ENCODE measurements at regions not wholly inside any gene's neighbourhood (a gene's known extent, or its start where the extent isn't known, plus 50 kb on each side); places are given as distances from the start of the nearest gene placed in this dataset.
"Not testable (repeated sequence)": the region's sequence is repeated elsewhere in the genome, so short reads cannot be mapped to it uniquely, and the experiment has no call there.

DNA sequence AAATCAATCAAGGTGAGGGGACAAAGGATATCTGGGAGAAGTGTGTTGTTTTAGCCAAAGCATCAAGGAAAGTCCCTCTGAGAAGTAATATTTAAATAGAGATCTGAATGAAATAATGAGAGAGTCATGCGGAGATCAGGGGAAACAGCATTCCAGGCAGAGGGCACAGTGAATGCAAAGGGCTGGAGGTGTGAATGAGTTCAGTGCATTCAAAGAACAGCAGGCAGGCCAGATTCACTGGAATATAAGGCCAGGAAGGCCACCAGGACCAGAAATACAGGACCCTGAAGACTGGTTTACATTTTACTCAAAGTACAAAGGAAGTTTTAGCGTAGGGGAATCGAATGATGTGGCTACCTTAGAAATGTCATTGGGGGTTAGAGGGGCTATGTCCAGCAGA lies 436.2 kb upstream of the TMEM132C start:
- H3K4me2 ChIP-seq (ENCODE audit: low read length): no peak overlapping the region
- H3F3A ChIP-seq (ENCODE audit: insufficient read depth, low read length, poor library complexity, severe bottlenecking): no peaks in the 10 kb centered on the region
- no peaks in the 10 kb centered on the region for H3K27me3 ChIP-seq (ENCODE audit: insufficient read depth, low read depth, low read length)
- no peaks in the 10 kb centered on the region for H3K9me3 ChIP-seq (ENCODE audit: low read length)
- TF ChIP-seq, protein P1, sequence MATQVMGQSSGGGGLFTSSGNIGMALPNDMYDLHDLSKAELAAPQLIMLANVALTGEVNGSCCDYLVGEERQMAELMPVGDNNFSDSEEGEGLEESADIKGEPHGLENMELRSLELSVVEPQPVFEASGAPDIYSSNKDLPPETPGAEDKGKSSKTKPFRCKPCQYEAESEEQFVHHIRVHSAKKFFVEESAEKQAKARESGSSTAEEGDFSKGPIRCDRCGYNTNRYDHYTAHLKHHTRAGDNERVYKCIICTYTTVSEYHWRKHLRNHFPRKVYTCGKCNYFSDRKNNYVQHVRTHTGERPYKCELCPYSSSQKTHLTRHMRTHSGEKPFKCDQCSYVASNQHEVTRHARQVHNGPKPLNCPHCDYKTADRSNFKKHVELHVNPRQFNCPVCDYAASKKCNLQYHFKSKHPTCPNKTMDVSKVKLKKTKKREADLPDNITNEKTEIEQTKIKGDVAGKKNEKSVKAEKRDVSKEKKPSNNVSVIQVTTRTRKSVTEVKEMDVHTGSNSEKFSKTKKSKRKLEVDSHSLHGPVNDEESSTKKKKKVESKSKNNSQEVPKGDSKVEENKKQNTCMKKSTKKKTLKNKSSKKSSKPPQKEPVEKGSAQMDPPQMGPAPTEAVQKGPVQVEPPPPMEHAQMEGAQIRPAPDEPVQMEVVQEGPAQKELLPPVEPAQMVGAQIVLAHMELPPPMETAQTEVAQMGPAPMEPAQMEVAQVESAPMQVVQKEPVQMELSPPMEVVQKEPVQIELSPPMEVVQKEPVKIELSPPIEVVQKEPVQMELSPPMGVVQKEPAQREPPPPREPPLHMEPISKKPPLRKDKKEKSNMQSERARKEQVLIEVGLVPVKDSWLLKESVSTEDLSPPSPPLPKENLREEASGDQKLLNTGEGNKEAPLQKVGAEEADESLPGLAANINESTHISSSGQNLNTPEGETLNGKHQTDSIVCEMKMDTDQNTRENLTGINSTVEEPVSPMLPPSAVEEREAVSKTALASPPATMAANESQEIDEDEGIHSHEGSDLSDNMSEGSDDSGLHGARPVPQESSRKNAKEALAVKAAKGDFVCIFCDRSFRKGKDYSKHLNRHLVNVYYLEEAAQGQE (IDR thresholded peaks at IDR 0.05; ENCODE audit: borderline replicate concordance): no peak
- TF ChIP-seq SMC3 (conservative IDR thresholded peaks at IDR 0.05; ENCODE audit: poor library complexity) (no peak), EZH2 (IDR thresholded peaks at IDR 0.05; ENCODE audit: borderline replicate concordance, insufficient read depth, low read length, poor library complexity, severe bottlenecking) (no peak), CTCF (IDR thresholded peaks at IDR 0.05; ENCODE audit: poor library complexity, severe bottlenecking) (no peak), EP300 (conservative IDR thresholded peaks at IDR 0.05; ENCODE audit: poor library complexity, severe bottlenecking) (no peak)
- no peaks in the 10 kb centered on the region for H3K9me2 ChIP-seq (ENCODE audit: insufficient read depth, low read length)
- H2AFZ ChIP-seq (ENCODE audit: low read depth, low read length): no peak overlapping the region
- H3K79me2 ChIP-seq (replicated peaks; ENCODE audit: insufficient read depth, low read length): no peaks in the 10 kb centered on the region
- no peak overlapping the region for H3K27ac ChIP-seq (ENCODE audit: low read length)
- H4K20me1 ChIP-seq (ENCODE audit: insufficient read depth): no peaks in the 10 kb centered on the region
- H3K4me3 ChIP-seq (ENCODE audit: low read length): no peak overlapping the region
- no peaks in the 10 kb centered on the region for H3K36me3 ChIP-seq (ENCODE audit: insufficient read depth, low read length)
- H3K9ac ChIP-seq (ENCODE audit: low read length): no peak overlapping the region

DNA sequence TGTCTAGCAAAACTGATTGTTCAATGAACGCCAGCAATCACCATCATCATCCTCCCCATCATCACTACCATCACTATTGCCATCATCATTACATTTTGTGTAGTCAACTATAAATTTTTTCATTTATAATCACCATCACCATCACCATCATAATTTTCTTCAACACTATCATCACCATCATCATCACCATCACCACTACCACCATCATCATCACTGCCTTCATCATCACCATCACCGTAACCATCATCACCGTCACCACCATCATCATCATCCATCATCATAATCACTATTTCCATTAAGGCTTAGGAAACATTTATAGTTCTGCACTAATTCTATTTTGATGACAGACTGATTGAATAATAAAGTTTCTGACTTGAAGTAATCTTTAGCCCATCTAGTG lies 434.8 kb upstream of the TMEM132C start:
- no peaks in the 10 kb centered on the region for H3K27me3 ChIP-seq (ENCODE audit: insufficient read depth, low read depth, low read length)
- H4K20me1 ChIP-seq (ENCODE audit: insufficient read depth): no peaks in the 10 kb centered on the region
- TF ChIP-seq EZH2 (IDR thresholded peaks at IDR 0.05; ENCODE audit: borderline replicate concordance, insufficient read depth, low read length, poor library complexity, severe bottlenecking) (no peak), RAD21 (conservative IDR thresholded peaks at IDR 0.05) (no peak), MXI1 (conservative IDR thresholded peaks at IDR 0.05; ENCODE audit: poor library complexity, severe bottlenecking) (no peak), POLR2AphosphoS5 (IDR thresholded peaks at IDR 0.05) (no peak), EP300 (conservative IDR thresholded peaks at IDR 0.05; ENCODE audit: poor library complexity, severe bottlenecking) (no peak), CTCF (IDR thresholded peaks at IDR 0.05; ENCODE audit: poor library complexity, severe bottlenecking) (no peak), TAF1 (IDR thresholded peaks at IDR 0.05; ENCODE audit: low read depth) (no peak), SMC3 (conservative IDR thresholded peaks at IDR 0.05; ENCODE audit: poor library complexity) (no peak)
- TF ChIP-seq, protein P1 (IDR thresholded peaks at IDR 0.05; ENCODE audit: borderline replicate concordance): no peak
- H3K27ac ChIP-seq (ENCODE audit: low read length): no peak overlapping the region
- H3F3A ChIP-seq (ENCODE audit: insufficient read depth, low read length, poor library complexity, severe bottlenecking): no peaks in the 10 kb centered on the region
- no peak overlapping the region for H2AFZ ChIP-seq (ENCODE audit: low read depth, low read length)
- H3K4me3 ChIP-seq (ENCODE audit: low read length): no peak overlapping the region
- H3K79me2 ChIP-seq (replicated peaks; ENCODE audit: insufficient read depth, low read length): no peaks in the 10 kb centered on the region
- no peaks in the 10 kb centered on the region for H3K9me2 ChIP-seq (ENCODE audit: insufficient read depth, low read length)
- no peak overlapping the region for H3K9ac ChIP-seq (ENCODE audit: low read length)
- H3K4me2 ChIP-seq (ENCODE audit: low read length): no peak overlapping the region
- H3K9me3 ChIP-seq (ENCODE audit: low read length): no peaks in the 10 kb centered on the region
- no peaks in the 10 kb centered on the region for H3K36me3 ChIP-seq (ENCODE audit: insufficient read depth, low read length)

GRCh38 chr12:127836802-127837201 lies 430.2 kb upstream of the TMEM132C start:
- not testable (repeated sequence) for H2AFZ ChIP-seq (ENCODE audit: low read depth, low read length); H3K27me3 ChIP-seq (ENCODE audit: insufficient read depth, low read depth, low read length); H3K4me2 ChIP-seq (ENCODE audit: low read length); H4K20me1 ChIP-seq (ENCODE audit: insufficient read depth); H3K36me3 ChIP-seq (ENCODE audit: insufficient read depth, low read length); H3K9me2 ChIP-seq (ENCODE audit: insufficient read depth, low read length); H3F3A ChIP-seq (ENCODE audit: insufficient read depth, low read length, poor library complexity, severe bottlenecking); H3K4me3 ChIP-seq (ENCODE audit: low read length); H3K9me3 ChIP-seq (ENCODE audit: low read length); H3K79me2 ChIP-seq (replicated peaks; ENCODE audit: insufficient read depth, low read length); H3K27ac ChIP-seq (ENCODE audit: low read length); H3K9ac ChIP-seq (ENCODE audit: low read length)
